ENCODE measurements at regions not wholly inside any gene's neighbourhood (a gene's known extent, or its start where the extent isn't known, plus 50 kb on each side); places are given as distances from the start of the nearest gene placed in this dataset.
"Not testable (repeated sequence)": the region's sequence is repeated elsewhere in the genome, so short reads cannot be mapped to it uniquely, and the experiment has no call there.

DNA sequence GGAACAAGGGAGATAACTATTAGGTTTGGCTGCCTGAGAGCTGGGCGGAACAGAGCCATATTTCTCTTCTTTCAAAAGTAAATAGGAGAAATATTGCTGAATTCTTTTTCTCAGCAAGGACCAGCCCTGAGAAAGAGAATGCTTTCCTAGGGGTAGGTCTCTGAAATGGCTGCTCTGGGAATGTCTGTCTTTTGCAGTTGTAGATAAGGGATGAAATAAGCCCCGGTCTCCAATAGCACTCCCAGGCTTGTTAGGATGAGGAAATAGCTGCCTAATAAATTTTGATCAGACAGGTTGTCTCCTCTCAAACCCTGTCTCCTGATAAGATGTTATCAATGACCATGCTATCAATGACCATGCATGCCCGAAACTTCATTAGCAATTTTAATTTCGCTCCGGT lies 207.8 kb upstream of the KIT start:
- in situ Hi-C loops (cut with MboI; ENCODE audit: low pct_ligation_motif_present in 1 of 4, low pct_unique_long_range_greater_than_20kb in 1 of 4, low sequenced_read_pairs in 3 of 4) = no loop called here
- Histone ChIP-seq H3K36me3 (no peaks in the 10 kb centered on the region), H3K27ac (no peak overlapping the region), H3K27me3 (no peaks in the 10 kb centered on the region), H3K9me3 (no peaks in the 10 kb centered on the region), H3K4me1 (no peaks in the 10 kb centered on the region), H3K4me3 (no peak overlapping the region)
- 89 to 94% methylated on average over 2 to 5 of the region's 5 CpGs for WGBS, 2 donors (ENCODE audit: low coverage in 1 of 2)
- no peak for DNase-seq
- intact Hi-C loops (cut with DNase I; ENCODE audit: low total_unique reads) = no loop called here
- TF ChIP-seq, protein P1, sequence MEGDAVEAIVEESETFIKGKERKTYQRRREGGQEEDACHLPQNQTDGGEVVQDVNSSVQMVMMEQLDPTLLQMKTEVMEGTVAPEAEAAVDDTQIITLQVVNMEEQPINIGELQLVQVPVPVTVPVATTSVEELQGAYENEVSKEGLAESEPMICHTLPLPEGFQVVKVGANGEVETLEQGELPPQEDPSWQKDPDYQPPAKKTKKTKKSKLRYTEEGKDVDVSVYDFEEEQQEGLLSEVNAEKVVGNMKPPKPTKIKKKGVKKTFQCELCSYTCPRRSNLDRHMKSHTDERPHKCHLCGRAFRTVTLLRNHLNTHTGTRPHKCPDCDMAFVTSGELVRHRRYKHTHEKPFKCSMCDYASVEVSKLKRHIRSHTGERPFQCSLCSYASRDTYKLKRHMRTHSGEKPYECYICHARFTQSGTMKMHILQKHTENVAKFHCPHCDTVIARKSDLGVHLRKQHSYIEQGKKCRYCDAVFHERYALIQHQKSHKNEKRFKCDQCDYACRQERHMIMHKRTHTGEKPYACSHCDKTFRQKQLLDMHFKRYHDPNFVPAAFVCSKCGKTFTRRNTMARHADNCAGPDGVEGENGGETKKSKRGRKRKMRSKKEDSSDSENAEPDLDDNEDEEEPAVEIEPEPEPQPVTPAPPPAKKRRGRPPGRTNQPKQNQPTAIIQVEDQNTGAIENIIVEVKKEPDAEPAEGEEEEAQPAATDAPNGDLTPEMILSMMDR (IDR thresholded peaks at IDR 0.05) = no peak
- TF ChIP-seq POLR2AphosphoS5 (IDR thresholded peaks at IDR 0.05) = no peak
- TF ChIP-seq POLR2A (IDR thresholded peaks at IDR 0.05) = no peak
- no peak for TF ChIP-seq EP300 (IDR thresholded peaks at IDR 0.05; ENCODE audit: low read depth)

DNA sequence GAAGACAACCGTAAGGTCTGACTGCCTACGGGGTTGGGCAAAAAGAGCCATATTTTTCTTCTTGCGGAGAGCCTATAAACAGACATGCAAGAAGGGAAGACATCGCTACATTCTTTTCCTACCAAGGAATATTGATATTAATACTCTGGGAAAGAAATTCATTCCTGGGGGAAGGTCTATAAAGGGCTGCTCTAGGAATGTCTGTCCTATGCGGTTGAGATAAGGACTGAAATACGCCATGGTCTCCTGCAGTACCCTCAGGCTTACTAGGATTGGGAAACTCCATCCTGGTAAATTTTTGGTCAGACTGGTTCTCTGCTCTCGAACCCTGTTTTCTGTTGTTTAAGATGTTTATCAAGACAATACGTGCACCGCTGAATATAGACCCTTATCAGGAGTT lies 190.8 kb upstream of the KIT start:
- DNase-seq; H3K27me3 ChIP-seq; H3K9me3 ChIP-seq; H3K36me3 ChIP-seq; H3K4me1 ChIP-seq; H3K4me3 ChIP-seq; H3K27ac ChIP-seq; intact Hi-C loops (cut with DNase I; ENCODE audit: low total_unique reads); in situ Hi-C loops (cut with MboI; ENCODE audit: low pct_ligation_motif_present in 1 of 4, low pct_unique_long_range_greater_than_20kb in 1 of 4, low sequenced_read_pairs in 3 of 4): not testable (repeated sequence)
- 77 to 81% methylated on average over 7 to 9 of the region's 9 CpGs for WGBS, 2 donors (ENCODE audit: low coverage in 1 of 2)

DNA sequence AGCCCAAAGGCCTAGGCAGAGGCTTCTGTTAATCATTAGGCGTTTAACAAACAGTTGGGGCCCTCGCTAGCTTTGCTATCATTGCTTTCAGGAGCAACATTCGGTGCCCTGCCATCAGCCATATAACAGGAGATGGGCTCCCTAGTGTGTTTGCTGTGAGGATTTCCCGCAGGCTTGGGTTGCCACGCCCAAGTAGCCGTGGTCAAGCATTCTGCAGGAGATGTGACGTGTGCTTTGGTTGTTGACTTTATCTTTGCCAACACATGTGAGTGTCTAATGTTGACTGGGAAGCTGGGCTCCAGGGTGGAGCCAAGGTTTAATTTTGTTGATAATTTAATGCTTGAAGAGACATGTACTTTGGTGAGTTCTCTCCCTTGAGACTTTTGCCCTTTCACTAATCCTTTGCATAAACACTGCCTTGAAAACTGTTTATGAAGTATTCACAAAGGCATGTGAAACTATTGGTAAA lies 184.6 kb upstream of the KIT start:
- in situ Hi-C loops (cut with MboI; ENCODE audit: low pct_ligation_motif_present in 1 of 4, low pct_unique_long_range_greater_than_20kb in 1 of 4, low sequenced_read_pairs in 3 of 4) = no loop called here
- TF ChIP-seq POLR2AphosphoS5 (IDR thresholded peaks at IDR 0.05) (peak in 1 of 3 donors; percentile 27), EP300 (IDR thresholded peaks at IDR 0.05; ENCODE audit: low read depth) (no peak)
- WGBS, 2 donors (ENCODE audit: low coverage in 1 of 2) = 43 to 45% methylated on average over 2 to 7 of the region's 7 CpGs
- Histone ChIP-seq H3K27ac (no peak overlapping the region), H3K4me1 (no peaks in the 10 kb centered on the region), H3K4me3 (no peak overlapping the region), H3K27me3 (no peaks in the 10 kb centered on the region), H3K9me3 (no peaks in the 10 kb centered on the region), H3K36me3 (no peaks in the 10 kb centered on the region)
- intact Hi-C loops (cut with DNase I; ENCODE audit: low total_unique reads) = no loop called here
- no peak for DNase-seq

DNA sequence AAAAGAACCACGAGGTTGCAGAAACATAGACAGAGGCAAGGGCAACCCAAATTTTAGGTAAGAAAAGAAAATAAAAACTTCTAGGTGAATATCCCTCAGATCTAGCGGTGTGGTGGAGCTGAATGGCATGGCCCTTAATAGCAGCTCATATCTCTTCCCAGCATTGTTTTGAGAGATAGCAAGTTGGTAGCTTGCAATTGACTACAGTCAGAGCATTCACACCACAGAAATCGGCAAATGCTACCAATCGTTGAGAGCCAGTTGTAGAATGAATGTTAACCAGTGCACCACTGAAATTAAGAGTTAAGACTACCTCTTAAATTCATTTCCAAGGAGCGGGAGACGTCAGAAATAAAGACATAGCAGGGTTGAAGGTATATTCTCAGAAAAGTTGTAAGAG lies 184.0 kb upstream of the KIT start:
- intact Hi-C loops (cut with DNase I; ENCODE audit: low total_unique reads) (no loop called here), in situ Hi-C loops (cut with MboI; ENCODE audit: low pct_ligation_motif_present in 1 of 4, low pct_unique_long_range_greater_than_20kb in 1 of 4, low sequenced_read_pairs in 3 of 4) (no loop called here)
- Histone ChIP-seq H3K27me3 (no peaks in the 10 kb centered on the region), H3K4me3 (no peak overlapping the region), H3K27ac (no peak overlapping the region), H3K36me3 (no peaks in the 10 kb centered on the region), H3K4me1 (no peaks in the 10 kb centered on the region), H3K9me3 (no peaks in the 10 kb centered on the region)
- TF ChIP-seq POLR2AphosphoS5 (IDR thresholded peaks at IDR 0.05) = no peak
- TF ChIP-seq, protein P1 (IDR thresholded peaks at IDR 0.05) = no peak
- no peak for DNase-seq
- 79 to 80% methylated on average over 6 of the region's 6 CpGs for WGBS, 2 donors (ENCODE audit: low coverage in 1 of 2)

DNA sequence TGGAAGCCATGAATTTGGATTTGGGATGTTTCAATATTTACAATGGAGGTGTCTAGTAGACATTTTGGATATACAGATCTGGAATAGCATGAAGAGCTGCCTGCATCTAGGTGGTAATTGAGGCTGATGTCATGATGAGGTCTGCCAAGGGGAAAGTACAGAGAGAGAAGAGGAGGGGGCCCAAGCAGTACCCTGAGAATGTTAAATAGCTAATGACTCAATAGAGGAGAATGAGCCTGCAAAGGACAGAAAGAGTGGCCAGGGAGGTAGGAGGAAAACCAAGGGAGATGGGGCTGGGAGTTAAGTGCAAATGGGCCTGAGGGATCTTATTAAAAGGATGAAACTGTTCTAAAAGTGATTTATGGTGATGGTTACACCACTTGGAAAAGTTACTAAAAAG lies 182.2 kb upstream of the KIT start:
- intact Hi-C loops (cut with DNase I; ENCODE audit: low total_unique reads) = no loop called here
- Histone ChIP-seq H3K27me3 (no peaks in the 10 kb centered on the region), H3K4me1 (no peaks in the 10 kb centered on the region), H3K27ac (no peak overlapping the region), H3K9me3 (no peaks in the 10 kb centered on the region), H3K36me3 (no peaks in the 10 kb centered on the region), H3K4me3 (no peak overlapping the region)
- no peak for TF ChIP-seq EP300 (IDR thresholded peaks at IDR 0.05; ENCODE audit: low read depth)
- TF ChIP-seq, protein P1 (IDR thresholded peaks at IDR 0.05) = no peak
- no peak for TF ChIP-seq POLR2AphosphoS5 (IDR thresholded peaks at IDR 0.05)
- no peak for TF ChIP-seq POLR2A (IDR thresholded peaks at IDR 0.05)
- in situ Hi-C loops (cut with MboI; ENCODE audit: low pct_ligation_motif_present in 1 of 4, low pct_unique_long_range_greater_than_20kb in 1 of 4, low sequenced_read_pairs in 3 of 4) = no loop called here
- DNase-seq = no peak

All from transverse colon (tissue), 4 donors.